Brain microvascular endothelial cell (primary cell): ENCODE measurements at regions not wholly inside any gene's neighbourhood (a gene's known extent, or its start where the extent isn't known, plus 50 kb on each side); places are given as distances from the start of the nearest gene placed in this dataset.

Source experiments
- DNase-seq: peaks from one replicate; pipeline ENCODE4 v3.0.0-alpha.2; 2020
- H3K27ac ChIP-seq: fragments of 250-450 bp; sonication (Bioruptor Pico); 2 replicates; pipeline ENCODE4 v1.5.1; 2020; ENCODE audit warnings: mild to moderate bottlenecking, moderate library complexity
- H3K27me3 ChIP-seq: fragments of 250-450 bp; sonication (Bioruptor Pico); replicated peaks from 2 replicates; pipeline ENCODE4 v1.5.1; 2020; ENCODE audit warnings: mild to moderate bottlenecking
- H3K36me3 ChIP-seq: fragments of 250-450 bp; sonication (Bioruptor Pico); replicated peaks from 2 replicates; pipeline ENCODE4 v1.5.1; 2020; ENCODE audit warnings: mild to moderate bottlenecking
- H3K4me3 ChIP-seq: 2 replicates; pipeline ENCODE4 v1.5.1; 2011; ENCODE audit warnings: low read depth, mild to moderate bottlenecking, control low read depth, low read length, moderate library complexity
- CTCF ChIP-seq: IDR thresholded peaks from 2 replicates; pipeline ENCODE4 v1.5.1; 2011; ENCODE audit warnings: low read depth, mild to moderate bottlenecking, moderate library complexity, low read length, control low read depth, inconsistent platforms; ENCODE audit errors: missing control alignments
- in situ Hi-C: cut with HindIII; loops from 2 replicates; pipeline ENCODE4 v1.10.0; 2017; ENCODE audit warnings: low sequenced_read_pairs, low pct_ligation_motif_present

- peak; percentile 26 for TF ChIP-seq CTCF
- in situ Hi-C loops: no loop called here
Observed at GRCh38 chr2:181239201-181239799, 217.9 kb upstream of the ITGA4 start.

DNA sequence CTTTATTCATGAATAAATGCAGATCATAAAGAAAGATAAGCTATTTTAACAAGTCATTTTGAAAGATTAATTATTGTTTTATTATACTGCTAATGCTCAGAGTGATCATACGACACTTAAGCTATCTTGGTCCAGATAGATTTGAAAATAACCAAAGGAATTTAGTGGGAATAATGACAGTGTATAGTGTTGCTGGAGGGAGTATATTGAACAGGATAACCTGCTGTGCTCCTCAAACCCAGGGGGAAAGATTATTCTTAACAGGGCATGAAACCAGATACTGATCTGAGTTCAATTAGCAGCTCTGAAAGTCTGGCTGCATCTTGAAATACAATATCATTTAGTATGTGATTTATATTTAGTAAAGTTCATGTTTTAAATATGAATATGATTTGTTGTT is 216.3 kb upstream of the ITGA4 start:
- no peak for DNase-seq
- Histone ChIP-seq H3K4me3 (no peak overlapping the region), H3K27me3 (no peaks in the 10 kb centered on the region), H3K27ac (no peak overlapping the region), H3K36me3 (no peaks in the 10 kb centered on the region)
- in situ Hi-C loops: no loop called here
- TF ChIP-seq CTCF: no peak

More at GRCh38 chr2:181239201-181239799, 217.9 kb upstream of the ITGA4 start:
- Histone ChIP-seq H3K4me3 (no peak overlapping the region), H3K27me3 (no peaks in the 10 kb centered on the region), H3K27ac (no peak overlapping the region), H3K36me3 (no peaks in the 10 kb centered on the region)
- DNase-seq: no peak

DNA sequence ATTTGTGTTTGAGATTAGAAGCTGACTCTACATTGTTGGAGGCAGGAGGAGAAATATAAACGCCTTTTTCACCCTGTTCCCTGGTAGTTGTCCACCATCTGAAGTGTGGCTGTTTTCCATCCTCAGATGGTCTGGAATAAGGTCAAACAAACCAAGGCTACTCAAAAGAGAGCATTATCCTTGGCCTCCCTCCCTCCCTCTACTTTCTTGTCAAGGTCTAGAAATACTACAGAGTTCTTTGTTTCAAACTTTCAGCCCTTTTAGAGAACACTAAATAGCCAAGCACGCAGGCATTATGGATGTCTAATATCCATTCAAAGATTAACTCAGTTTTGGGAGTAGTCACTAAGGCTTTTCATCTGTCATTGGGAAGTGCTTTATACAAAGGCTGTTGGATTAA is 215.8 kb upstream of the ITGA4 start:
- Histone ChIP-seq H3K4me3 (no peak overlapping the region), H3K36me3 (no peaks in the 10 kb centered on the region), H3K27me3 (no peaks in the 10 kb centered on the region), H3K27ac (no peak overlapping the region)
- in situ Hi-C loops: no loop called here
- DNase-seq: no peak
- TF ChIP-seq CTCF: no peak

DNA sequence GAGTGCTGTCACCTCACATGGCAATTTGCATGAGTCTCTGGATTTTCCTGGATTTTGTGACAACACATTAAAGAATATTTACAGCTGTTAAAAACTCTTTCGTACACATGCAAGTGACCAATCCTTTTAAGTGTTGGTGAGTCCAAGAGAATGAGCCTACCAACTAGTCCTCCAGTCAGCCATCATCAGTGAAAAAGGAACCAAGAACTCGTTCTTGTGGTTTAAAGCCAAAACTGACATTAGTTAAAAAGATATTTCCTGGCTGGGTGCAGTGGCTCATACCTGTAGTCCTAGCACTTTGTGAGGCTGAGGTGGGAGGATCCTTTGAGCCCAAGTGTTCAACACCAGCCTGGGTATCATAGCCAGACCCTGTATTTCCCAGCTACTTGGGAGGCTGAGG is 215.4 kb upstream of the ITGA4 start:
- H3K36me3 ChIP-seq: no peaks in the 10 kb centered on the region
- no peak overlapping the region for H3K4me3 ChIP-seq
- H3K27me3 ChIP-seq: no peaks in the 10 kb centered on the region
- no peak for TF ChIP-seq CTCF
- in situ Hi-C loops: no loop called here
- H3K27ac ChIP-seq: no peak overlapping the region
- DNase-seq: no peak

GRCh38 chr2:181242262-181242661 is 214.9 kb upstream of the ITGA4 start:
- Histone ChIP-seq H3K4me3 (no peak overlapping the region), H3K36me3 (no peaks in the 10 kb centered on the region), H3K27ac (no peak overlapping the region), H3K27me3 (no peaks in the 10 kb centered on the region)
- no peak for DNase-seq
- in situ Hi-C loops: no loop called here
- no peak for TF ChIP-seq CTCF

GRCh38 chr2:181243319-181243718 is 213.9 kb upstream of the ITGA4 start:
- in situ Hi-C loops: no loop called here
- H3K36me3 ChIP-seq: no peaks in the 10 kb centered on the region
- H3K4me3 ChIP-seq: no peak overlapping the region
- DNase-seq: no peak
- no peak overlapping the region for H3K27ac ChIP-seq
- no peak for TF ChIP-seq CTCF
- H3K27me3 ChIP-seq: no peaks in the 10 kb centered on the region
